PC-3 (cell line): ENCODE measurements at regions not wholly inside any gene's neighbourhood (a gene's known extent, or its start where the extent isn't known, plus 50 kb on each side); places are given as distances from the start of the nearest gene placed in this dataset.

Source experiments
- CTCF ChIP-seq: fragments of 300-600 bp; sonication (generic); conservative IDR thresholded peaks from 2 replicates; pipeline ENCODE4 v1.5.1; 2017; ENCODE audit warnings: antibody characterized with exemption, low read depth, mild to moderate bottlenecking, low read length
- EZH2 ChIP-seq: fragments of 300-600 bp; sonication (generic); IDR thresholded peaks from one replicate; pipeline ENCODE4 v1.6.1; 2017; ENCODE audit warnings: antibody characterized with exemption, mild to moderate bottlenecking, low read length; ENCODE audit not compliant: unreplicated experiment

DNA sequence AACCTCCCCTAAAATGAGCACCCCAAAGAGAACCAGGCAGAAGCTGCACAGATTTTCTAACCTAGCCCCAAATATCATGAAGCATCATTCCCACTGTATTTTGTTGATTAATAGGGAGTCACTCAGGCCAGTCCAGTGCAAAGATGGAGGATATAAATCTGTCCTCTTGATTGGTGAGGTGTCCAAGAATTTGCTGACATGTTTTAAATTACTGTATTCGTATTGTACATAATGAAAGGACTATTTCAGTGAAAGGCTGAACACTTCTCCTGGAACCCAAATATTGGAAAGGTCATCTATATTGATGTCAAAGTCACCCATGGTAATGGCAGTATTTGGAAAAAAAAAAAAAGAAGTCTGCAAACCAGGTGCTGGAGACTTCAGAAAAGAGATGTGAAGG lies 477.5 kb downstream of the RMST start:
- TF ChIP-seq CTCF (no peak), EZH2 (no peak)
